ENCODE measurements at regions not wholly inside any gene's neighbourhood (a gene's known extent, or its start where the extent isn't known, plus 50 kb on each side); places are given as distances from the start of the nearest gene placed in this dataset.

DNA sequence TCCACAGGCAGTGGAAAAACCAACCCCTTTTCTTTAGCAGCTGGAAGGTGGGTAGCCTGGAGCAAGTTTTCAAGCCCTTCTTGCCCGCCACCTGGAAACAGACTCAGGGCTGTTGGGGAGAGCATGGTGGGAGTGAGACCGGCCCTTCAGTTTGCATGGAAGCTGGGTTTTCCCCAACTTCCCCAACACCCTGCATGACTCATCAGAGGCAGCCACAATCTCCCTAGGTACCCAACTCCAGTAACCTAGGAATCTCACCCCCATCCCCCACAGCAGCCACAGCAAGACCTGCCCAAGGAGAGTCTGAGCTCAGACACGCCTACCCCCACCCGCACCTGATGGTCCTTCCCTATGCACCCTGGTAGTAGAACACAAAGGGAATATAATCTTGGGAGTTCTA is 86.3 kb upstream of the IRAK1BP1 start:
- TF ChIP-seq KMT2B (CRISPR knock-in tag; IDR thresholded peaks at IDR 0.05), result no peak
- no peak for TF ChIP-seq RBM39 (IDR thresholded peaks at IDR 0.05; ENCODE audit: low read depth, low read length, poor library complexity, severe bottlenecking)
